ENCODE measurements at regions not wholly inside any gene's neighbourhood (a gene's known extent, or its start where the extent isn't known, plus 50 kb on each side); places are given as distances from the start of the nearest gene placed in this dataset.

DNA sequence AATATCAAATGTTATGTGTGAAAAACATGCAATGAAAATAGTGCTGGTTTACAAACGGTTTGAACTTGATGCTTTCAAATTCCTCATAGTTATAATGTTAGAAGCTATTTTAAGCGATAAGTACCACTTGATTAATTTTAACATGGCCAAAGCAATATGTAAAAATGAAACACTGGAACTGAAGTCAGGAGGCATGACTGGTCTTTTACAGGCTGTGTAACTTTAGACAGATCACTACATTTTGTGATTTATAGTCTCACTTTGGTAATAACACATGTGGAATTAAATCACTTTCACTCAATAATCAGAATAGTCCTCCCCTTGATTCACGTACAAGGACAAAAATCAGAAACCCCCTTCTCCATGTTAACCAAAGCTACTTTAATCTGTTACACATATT is 482.7 kb upstream of the NECTIN3 start:
- H3F3A ChIP-seq (ENCODE audit: insufficient read depth, low read length, poor library complexity, severe bottlenecking): no peaks in the 10 kb centered on the region
- no peaks in the 10 kb centered on the region for H3K79me2 ChIP-seq (replicated peaks; ENCODE audit: insufficient read depth, low read length)
- H3K9ac ChIP-seq (ENCODE audit: low read length): no peak overlapping the region
- no peak for TF ChIP-seq SMC3 (conservative IDR thresholded peaks at IDR 0.05; ENCODE audit: poor library complexity)
- TF ChIP-seq EZH2 (IDR thresholded peaks at IDR 0.05; ENCODE audit: borderline replicate concordance, insufficient read depth, low read length, poor library complexity, severe bottlenecking): no peak
- H3K27me3 ChIP-seq (ENCODE audit: insufficient read depth, low read depth, low read length): no peaks in the 10 kb centered on the region
- H3K36me3 ChIP-seq (ENCODE audit: insufficient read depth, low read length): no peaks in the 10 kb centered on the region
- no peak overlapping the region for H3K27ac ChIP-seq (ENCODE audit: low read length)
- H3K9me2 ChIP-seq (ENCODE audit: insufficient read depth, low read length): no peaks in the 10 kb centered on the region
- H3K4me3 ChIP-seq (ENCODE audit: low read length): no peak overlapping the region
- no peak overlapping the region for H3K4me2 ChIP-seq (ENCODE audit: low read length)
- no peak overlapping the region for H2AFZ ChIP-seq (ENCODE audit: low read depth, low read length)
- no peaks in the 10 kb centered on the region for H4K20me1 ChIP-seq (ENCODE audit: insufficient read depth)
- no peaks in the 10 kb centered on the region for H3K9me3 ChIP-seq (ENCODE audit: low read length)

DNA sequence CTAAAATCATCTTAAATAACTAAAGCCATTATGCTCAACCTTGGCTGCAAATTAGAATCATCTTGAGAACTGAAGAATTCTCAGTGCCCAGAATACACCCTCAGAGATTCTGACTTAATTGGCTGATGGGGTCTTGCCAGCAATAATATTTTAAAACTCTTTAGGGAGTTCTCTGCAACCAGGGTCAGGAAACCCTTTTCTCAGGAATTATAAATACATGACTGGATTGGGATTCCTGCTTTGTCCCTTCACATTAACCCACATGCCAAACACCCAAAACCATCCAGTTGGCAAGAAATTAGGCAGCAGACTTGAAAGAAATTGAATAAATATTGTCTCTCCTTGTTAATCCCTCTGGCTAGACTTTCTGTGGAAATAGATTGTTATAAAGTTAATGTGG is 482.3 kb upstream of the NECTIN3 start:
- Histone ChIP-seq H3F3A (ENCODE audit: insufficient read depth, low read length, poor library complexity, severe bottlenecking) (no peaks in the 10 kb centered on the region), H4K20me1 (ENCODE audit: insufficient read depth) (no peaks in the 10 kb centered on the region), H3K79me2 (replicated peaks; ENCODE audit: insufficient read depth, low read length) (no peaks in the 10 kb centered on the region), H2AFZ (ENCODE audit: low read depth, low read length) (no peak overlapping the region), H3K36me3 (ENCODE audit: insufficient read depth, low read length) (no peaks in the 10 kb centered on the region), H3K4me2 (ENCODE audit: low read length) (no peak overlapping the region), H3K27me3 (ENCODE audit: insufficient read depth, low read depth, low read length) (no peaks in the 10 kb centered on the region), H3K27ac (ENCODE audit: low read length) (no peak overlapping the region), H3K9ac (ENCODE audit: low read length) (no peak overlapping the region), H3K9me3 (ENCODE audit: low read length) (no peaks in the 10 kb centered on the region), H3K9me2 (ENCODE audit: insufficient read depth, low read length) (no peaks in the 10 kb centered on the region), H3K4me3 (ENCODE audit: low read length) (no peak overlapping the region)
- no peak for TF ChIP-seq RAD21 (conservative IDR thresholded peaks at IDR 0.05)
- TF ChIP-seq EZH2 (IDR thresholded peaks at IDR 0.05; ENCODE audit: borderline replicate concordance, insufficient read depth, low read length, poor library complexity, severe bottlenecking): no peak
- TF ChIP-seq POLR2AphosphoS5 (IDR thresholded peaks at IDR 0.05): no peak
- no peak for TF ChIP-seq EP300 (conservative IDR thresholded peaks at IDR 0.05; ENCODE audit: poor library complexity, severe bottlenecking)
- TF ChIP-seq MXI1 (conservative IDR thresholded peaks at IDR 0.05; ENCODE audit: poor library complexity, severe bottlenecking): no peak
- TF ChIP-seq, protein P1, sequence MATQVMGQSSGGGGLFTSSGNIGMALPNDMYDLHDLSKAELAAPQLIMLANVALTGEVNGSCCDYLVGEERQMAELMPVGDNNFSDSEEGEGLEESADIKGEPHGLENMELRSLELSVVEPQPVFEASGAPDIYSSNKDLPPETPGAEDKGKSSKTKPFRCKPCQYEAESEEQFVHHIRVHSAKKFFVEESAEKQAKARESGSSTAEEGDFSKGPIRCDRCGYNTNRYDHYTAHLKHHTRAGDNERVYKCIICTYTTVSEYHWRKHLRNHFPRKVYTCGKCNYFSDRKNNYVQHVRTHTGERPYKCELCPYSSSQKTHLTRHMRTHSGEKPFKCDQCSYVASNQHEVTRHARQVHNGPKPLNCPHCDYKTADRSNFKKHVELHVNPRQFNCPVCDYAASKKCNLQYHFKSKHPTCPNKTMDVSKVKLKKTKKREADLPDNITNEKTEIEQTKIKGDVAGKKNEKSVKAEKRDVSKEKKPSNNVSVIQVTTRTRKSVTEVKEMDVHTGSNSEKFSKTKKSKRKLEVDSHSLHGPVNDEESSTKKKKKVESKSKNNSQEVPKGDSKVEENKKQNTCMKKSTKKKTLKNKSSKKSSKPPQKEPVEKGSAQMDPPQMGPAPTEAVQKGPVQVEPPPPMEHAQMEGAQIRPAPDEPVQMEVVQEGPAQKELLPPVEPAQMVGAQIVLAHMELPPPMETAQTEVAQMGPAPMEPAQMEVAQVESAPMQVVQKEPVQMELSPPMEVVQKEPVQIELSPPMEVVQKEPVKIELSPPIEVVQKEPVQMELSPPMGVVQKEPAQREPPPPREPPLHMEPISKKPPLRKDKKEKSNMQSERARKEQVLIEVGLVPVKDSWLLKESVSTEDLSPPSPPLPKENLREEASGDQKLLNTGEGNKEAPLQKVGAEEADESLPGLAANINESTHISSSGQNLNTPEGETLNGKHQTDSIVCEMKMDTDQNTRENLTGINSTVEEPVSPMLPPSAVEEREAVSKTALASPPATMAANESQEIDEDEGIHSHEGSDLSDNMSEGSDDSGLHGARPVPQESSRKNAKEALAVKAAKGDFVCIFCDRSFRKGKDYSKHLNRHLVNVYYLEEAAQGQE (IDR thresholded peaks at IDR 0.05; ENCODE audit: borderline replicate concordance): no peak
- TF ChIP-seq SMC3 (conservative IDR thresholded peaks at IDR 0.05; ENCODE audit: poor library complexity): no peak
- TF ChIP-seq, protein P2, sequence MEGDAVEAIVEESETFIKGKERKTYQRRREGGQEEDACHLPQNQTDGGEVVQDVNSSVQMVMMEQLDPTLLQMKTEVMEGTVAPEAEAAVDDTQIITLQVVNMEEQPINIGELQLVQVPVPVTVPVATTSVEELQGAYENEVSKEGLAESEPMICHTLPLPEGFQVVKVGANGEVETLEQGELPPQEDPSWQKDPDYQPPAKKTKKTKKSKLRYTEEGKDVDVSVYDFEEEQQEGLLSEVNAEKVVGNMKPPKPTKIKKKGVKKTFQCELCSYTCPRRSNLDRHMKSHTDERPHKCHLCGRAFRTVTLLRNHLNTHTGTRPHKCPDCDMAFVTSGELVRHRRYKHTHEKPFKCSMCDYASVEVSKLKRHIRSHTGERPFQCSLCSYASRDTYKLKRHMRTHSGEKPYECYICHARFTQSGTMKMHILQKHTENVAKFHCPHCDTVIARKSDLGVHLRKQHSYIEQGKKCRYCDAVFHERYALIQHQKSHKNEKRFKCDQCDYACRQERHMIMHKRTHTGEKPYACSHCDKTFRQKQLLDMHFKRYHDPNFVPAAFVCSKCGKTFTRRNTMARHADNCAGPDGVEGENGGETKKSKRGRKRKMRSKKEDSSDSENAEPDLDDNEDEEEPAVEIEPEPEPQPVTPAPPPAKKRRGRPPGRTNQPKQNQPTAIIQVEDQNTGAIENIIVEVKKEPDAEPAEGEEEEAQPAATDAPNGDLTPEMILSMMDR (IDR thresholded peaks at IDR 0.05; ENCODE audit: poor library complexity, severe bottlenecking): no peak
- no peak for TF ChIP-seq TAF1 (IDR thresholded peaks at IDR 0.05; ENCODE audit: low read depth)

DNA sequence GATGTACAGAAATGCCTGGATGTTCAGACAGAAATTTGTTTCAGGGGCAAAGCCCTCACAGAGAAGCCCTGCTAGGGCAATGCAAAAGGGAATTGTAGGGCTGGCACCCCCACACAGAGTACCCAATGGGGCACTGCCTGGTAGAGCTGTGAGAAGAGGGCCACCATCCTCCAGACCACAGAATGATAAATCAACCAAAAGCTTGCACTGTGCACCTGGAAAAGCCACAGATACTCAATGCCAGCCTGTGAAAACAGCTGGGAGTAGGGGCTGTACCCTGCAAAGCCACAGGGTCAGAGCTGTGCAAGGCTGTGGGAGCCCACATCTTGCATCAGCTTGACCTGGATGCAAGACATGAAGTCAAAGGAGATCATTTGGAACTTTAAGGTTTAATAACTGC is 477.9 kb upstream of the NECTIN3 start:
- Histone ChIP-seq H3K9me2 (ENCODE audit: insufficient read depth, low read length) (no peaks in the 10 kb centered on the region), H2AFZ (ENCODE audit: low read depth, low read length) (no peak overlapping the region), H3K4me3 (ENCODE audit: low read length) (no peak overlapping the region), H4K20me1 (ENCODE audit: insufficient read depth) (no peaks in the 10 kb centered on the region), H3K36me3 (ENCODE audit: insufficient read depth, low read length) (no peaks in the 10 kb centered on the region), H3K27me3 (ENCODE audit: insufficient read depth, low read depth, low read length) (no peaks in the 10 kb centered on the region), H3K79me2 (replicated peaks; ENCODE audit: insufficient read depth, low read length) (no peaks in the 10 kb centered on the region), H3F3A (ENCODE audit: insufficient read depth, low read length, poor library complexity, severe bottlenecking) (no peaks in the 10 kb centered on the region), H3K9me3 (ENCODE audit: low read length) (no peaks in the 10 kb centered on the region), H3K27ac (ENCODE audit: low read length) (no peak overlapping the region), H3K4me2 (ENCODE audit: low read length) (no peak overlapping the region), H3K9ac (ENCODE audit: low read length) (no peak overlapping the region)
- TF ChIP-seq EP300 (conservative IDR thresholded peaks at IDR 0.05; ENCODE audit: poor library complexity, severe bottlenecking): no peak
- TF ChIP-seq, protein P2 (IDR thresholded peaks at IDR 0.05; ENCODE audit: poor library complexity, severe bottlenecking): no peak
